HAP-1 (cell line): ENCODE measurements at regions not wholly inside any gene's neighbourhood (a gene's known extent, or its start where the extent isn't known, plus 50 kb on each side); places are given as distances from the start of the nearest gene placed in this dataset.
"Not testable (repeated sequence)": the region's sequence is repeated elsewhere in the genome, so short reads cannot be mapped to it uniquely, and the experiment has no call there.

Experiments used
- DNase-seq, 2 experiments: peaks; one replicate each; pipeline ENCODE4 v3.0.0-alpha.2; 2016 to 2020; ENCODE audit warnings: low spot score in 2 of 2
- H3K27me3 ChIP-seq: fragments of 250-450 bp; sonication (Bioruptor Pico); 2 replicates; pipeline ENCODE4 v1.5.1; 2020; ENCODE audit warnings: low read depth, mild to moderate bottlenecking, moderate library complexity
- H3K36me3 ChIP-seq: fragments of 250-450 bp; sonication (Bioruptor Pico); replicated peaks from 2 replicates; pipeline ENCODE4 v1.5.1; 2020; ENCODE audit warnings: mild to moderate bottlenecking
- H3K4me1 ChIP-seq: fragments of 250-450 bp; sonication (Bioruptor Pico); 2 replicates; pipeline ENCODE4 v1.5.1; 2020; ENCODE audit warnings: mild to moderate bottlenecking
- H3K4me3 ChIP-seq: fragments of 250-450 bp; sonication (Bioruptor Pico); 2 replicates; pipeline ENCODE4 v1.5.1; 2020; ENCODE audit warnings: mild to moderate bottlenecking, moderate library complexity
- H3K9me3 ChIP-seq: fragments of 250-450 bp; sonication (Bioruptor Pico); 2 replicates; pipeline ENCODE4 v1.5.1; 2020; ENCODE audit warnings: mild to moderate bottlenecking, moderate library complexity
- in situ Hi-C: fragments of 300-500 bp; cut with MboI; formaldehyde crosslinking; loops from 3 replicates; pipeline ENCODE4 v1.14.3; 2020; ENCODE audit warnings: low sequenced_read_pairs, inconsistent platforms, mixed read lengths

DNA sequence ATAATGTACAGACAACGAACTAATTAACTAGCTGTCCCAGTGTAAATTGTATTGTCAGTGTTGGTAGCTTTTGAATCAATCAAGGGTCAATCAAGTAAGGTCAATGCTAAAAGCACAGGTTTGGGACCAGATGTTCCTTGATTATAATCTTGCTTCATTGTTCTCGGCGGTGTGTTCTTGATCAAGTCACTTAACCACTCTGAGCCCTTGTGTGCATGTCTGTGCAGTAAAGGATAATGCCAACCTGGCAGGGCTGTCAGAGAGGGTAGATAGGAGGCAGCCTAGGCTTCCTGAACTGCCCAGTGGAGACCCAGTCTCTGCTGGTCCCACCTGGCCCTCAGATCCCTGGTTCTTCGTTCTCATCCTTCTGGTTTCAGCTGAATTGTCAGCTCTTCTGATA is 221.0 kb downstream of the EMX2 start:
- Histone ChIP-seq H3K27me3 (peaks cover 4% of the 10 kb centered on the region; the same call in 1 of the 2 replicates), H3K36me3 (no peaks in the 10 kb centered on the region), H3K4me3 (no peak overlapping the region), H3K9me3 (no peaks in the 10 kb centered on the region), H3K4me1 (no peaks in the 10 kb centered on the region)
- in situ Hi-C loops = no loop called here
- no peak for DNase-seq

DNA sequence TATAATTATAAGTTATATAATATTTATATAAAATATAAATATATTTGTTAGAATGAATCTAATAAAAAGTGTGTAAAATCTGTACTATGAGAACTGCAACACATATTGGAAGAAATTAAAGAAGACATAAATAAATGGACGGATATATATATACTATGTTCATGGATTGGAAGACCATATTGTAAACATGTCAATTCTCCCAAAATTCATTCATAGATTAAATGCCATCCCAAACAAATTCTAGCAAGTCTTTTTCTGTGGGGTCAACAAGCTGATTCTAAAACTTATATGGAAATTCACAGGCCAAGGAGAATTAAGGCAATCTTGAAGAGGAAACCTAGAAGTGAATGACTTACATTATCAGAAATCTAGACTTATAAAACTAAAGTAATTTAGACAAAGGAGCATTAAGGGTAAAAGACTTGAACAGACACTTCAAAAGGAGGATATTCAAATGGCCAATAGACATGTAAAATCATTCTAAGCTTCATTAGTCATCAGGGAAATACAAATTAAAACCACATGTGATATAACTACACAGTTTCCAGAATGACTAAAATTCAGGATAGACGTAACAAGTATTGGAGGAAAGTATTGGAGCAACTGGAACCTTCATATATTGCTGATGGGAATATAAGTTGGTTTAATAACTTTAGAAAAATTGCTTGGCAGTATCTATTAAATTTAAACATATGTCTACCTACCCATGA is 225.9 kb downstream of the EMX2 start:
- Histone ChIP-seq H3K27me3 (peaks cover 4% of the 10 kb centered on the region; the same call in 1 of the 2 replicates), H3K4me3 (no peak overlapping the region), H3K9me3 (no peaks in the 10 kb centered on the region), H3K4me1 (no peaks in the 10 kb centered on the region), H3K36me3 (no peaks in the 10 kb centered on the region)
- no peak for DNase-seq
- in situ Hi-C loops = no loop called here

DNA sequence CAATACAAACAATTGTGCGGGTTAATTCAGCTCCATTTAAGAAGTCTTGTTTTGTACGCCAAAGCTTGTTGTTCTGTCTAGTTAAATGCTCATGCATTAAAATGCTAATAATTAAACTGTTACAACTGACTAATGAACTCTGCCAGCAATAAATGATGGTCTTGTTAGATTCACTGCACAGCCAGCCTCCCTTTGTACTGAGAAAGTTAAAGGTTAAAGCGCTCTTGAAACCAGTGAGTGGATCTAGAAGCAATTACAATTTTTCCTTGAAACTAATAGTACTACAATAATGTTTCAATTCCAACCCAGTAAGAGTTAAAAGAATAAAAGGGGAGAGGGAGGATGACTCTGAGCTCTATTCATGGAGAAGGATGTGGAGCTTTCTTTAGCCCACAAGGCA is 233.0 kb downstream of the EMX2 start:
- no peak overlapping the region for H3K4me3 ChIP-seq
- no peaks in the 10 kb centered on the region for H3K27me3 ChIP-seq
- no peaks in the 10 kb centered on the region for H3K4me1 ChIP-seq
- H3K36me3 ChIP-seq = no peaks in the 10 kb centered on the region
- no peak for DNase-seq
- in situ Hi-C loops = no loop called here
- H3K9me3 ChIP-seq = no peaks in the 10 kb centered on the region

DNA sequence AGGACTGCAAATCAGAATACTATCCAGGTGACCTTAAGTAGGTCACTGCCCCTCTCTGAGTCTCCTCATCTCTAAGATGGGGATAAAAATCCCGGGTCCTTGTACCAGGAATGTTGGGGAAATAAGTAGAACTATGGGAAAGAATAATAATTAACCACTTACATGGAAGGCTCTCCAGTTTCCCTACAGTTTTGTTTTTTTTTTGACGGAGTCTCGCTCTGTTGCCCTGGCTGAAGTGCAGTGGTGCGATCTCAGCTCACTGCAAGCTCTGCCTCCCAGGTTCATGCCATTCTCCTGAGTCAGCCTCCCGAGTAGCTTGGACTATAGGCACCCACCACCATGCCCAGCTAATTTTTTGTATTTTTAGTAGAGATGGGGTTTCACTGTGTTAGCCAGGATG is 234.7 kb downstream of the EMX2 start:
- H3K27me3 ChIP-seq, H3K4me1 ChIP-seq: not testable (repeated sequence)

DNA sequence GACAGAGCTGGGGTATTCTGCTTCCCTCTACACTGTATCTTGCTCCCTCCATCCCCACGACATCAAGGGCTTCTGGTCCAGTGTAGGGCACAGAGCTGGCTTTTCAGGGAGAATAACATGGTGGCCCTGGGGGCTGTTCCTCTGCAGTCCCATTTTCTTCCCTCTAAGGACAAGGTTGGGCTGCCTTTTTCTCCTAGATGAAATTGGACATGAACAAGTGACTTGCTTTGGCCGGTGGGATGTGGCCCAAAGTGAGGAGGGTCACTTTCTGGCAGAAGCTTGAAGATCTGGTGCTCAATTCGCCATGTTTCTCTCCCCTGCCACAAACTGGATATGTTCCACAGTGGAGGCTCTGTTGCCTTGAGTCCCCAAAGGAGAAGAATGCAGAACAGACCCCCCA is 235.7 kb downstream of the EMX2 start:
- DNase-seq = no peak
- Histone ChIP-seq H3K4me3 (no peak overlapping the region), H3K4me1 (no peaks in the 10 kb centered on the region), H3K36me3 (no peaks in the 10 kb centered on the region), H3K27me3 (no peaks in the 10 kb centered on the region), H3K9me3 (no peaks in the 10 kb centered on the region)
- in situ Hi-C loops = no loop called here

More for the DNA sequence above, 234.7 kb downstream of the EMX2 start:
- H3K4me3 ChIP-seq, H3K36me3 ChIP-seq, H3K9me3 ChIP-seq, in situ Hi-C loops, DNase-seq: not testable (repeated sequence)

DNA sequence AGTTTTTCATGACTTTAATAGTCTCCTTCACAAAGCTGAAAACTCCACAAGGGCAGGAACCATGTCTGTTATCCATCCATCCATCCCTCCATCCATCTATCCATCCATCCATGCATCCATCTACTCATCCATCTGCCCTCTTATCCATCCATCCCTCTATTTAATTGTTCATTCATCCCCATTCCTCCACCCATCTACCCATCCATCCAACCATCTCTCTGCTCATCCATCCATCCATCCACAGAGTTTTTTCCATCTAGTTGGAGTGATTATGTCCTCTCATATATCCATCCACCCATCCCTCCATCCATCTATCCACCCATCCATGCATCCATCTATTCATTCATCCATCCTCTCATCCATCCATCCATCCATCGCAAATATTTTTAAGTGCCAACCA is 237.9 kb downstream of the EMX2 start:
- in situ Hi-C loops = no loop called here
- Histone ChIP-seq H3K36me3 (no peaks in the 10 kb centered on the region), H3K9me3 (no peaks in the 10 kb centered on the region), H3K4me1 (no peaks in the 10 kb centered on the region), H3K4me3 (no peak overlapping the region), H3K27me3 (no peaks in the 10 kb centered on the region)
- DNase-seq = no peak

DNA sequence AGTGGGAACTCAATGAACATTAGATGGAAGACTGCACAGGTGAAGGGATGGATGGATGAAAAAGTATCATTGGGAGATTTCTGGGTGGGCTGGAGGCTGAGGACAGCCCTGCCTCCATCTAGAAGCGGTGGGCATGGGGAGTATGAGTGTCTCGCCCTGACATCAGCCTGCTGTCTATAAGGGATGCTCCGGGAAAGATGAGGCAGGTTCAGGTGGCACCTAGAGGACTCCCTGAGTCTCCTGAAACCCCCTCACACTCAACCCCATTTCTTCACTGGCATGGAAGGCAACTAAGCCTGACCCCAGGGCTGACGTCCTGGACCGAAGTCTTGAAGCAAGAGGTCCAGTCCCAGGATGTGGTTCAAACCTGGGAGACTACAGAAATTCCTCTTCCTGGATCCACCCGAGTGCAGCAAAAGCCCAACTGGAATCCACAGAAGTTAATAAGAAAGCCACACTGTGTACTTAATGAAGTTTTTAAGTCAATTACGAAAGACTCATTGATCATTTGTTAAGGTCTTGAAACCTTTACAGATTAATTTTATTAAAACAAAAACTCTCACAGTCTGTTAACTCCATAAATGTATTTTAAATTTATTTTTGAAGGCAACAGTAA is 238.8 kb downstream of the EMX2 start:
- in situ Hi-C loops = no loop called here
- no peaks in the 10 kb centered on the region for H3K36me3 ChIP-seq

DNA sequence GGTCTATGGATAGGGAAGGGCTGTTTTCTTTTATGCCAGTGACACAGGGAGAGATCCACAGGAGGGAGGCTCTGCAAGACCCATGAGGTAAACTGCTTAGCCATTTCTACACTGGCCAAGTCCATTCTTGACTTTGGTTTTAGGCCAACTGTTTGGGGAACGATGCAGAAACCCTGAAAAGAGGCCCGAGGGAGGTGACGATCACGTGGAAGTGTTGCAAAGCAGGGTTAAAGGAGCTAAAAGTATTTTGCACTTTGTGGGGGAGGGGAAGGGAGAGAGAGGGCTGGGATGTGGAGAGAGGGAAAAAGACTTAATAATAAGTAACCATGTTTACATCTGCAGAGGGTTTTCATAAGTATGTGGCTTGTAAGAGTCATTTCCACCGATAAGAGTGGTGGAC is 239.7 kb downstream of the EMX2 start:
- DNase-seq = no peak
- in situ Hi-C loops = no loop called here
- Histone ChIP-seq H3K36me3 (no peaks in the 10 kb centered on the region), H3K4me1 (no peaks in the 10 kb centered on the region), H3K4me3 (no peak overlapping the region), H3K27me3 (no peaks in the 10 kb centered on the region), H3K9me3 (no peaks in the 10 kb centered on the region)

More for the DNA sequence above, 238.8 kb downstream of the EMX2 start:
- no peaks in the 10 kb centered on the region for H3K9me3 ChIP-seq
- no peak overlapping the region for H3K4me3 ChIP-seq
- H3K4me1 ChIP-seq = no peaks in the 10 kb centered on the region
- DNase-seq = no peak
- H3K27me3 ChIP-seq = no peaks in the 10 kb centered on the region

DNA sequence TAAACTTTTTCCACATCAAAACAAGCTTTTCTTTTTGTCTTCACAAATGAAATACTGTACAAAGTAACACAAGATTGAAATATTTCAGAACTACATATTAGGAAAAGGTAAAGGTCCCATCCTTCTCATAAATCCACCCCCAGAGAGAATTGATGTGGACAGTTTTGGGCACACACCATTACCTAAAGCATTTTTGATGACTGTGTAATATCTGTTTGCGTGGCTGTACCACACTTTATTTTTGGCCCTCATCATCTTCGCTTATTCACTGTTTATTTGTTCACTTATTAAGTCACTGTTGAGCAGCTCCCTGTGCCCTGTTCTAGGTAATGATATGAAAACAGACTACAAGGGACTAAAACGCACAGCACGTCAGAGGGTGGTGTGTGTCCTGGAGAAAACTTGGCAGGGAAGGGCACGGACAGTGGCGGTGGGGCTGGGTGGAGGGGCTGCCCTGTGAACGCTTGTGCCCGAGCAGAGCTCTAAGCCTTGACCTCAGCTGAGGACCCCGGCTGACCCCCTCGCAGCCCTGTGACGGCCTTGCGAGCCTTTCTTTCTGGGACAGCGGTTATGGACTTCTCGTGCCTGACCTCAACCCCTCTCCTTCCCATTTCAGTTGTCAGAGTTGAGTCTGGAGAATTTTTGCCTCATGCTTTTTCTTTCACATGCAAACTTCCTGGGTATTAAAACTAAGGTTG is 241.3 kb downstream of the EMX2 start:
- Histone ChIP-seq H3K27me3 (no peaks in the 10 kb centered on the region), H3K4me1 (no peaks in the 10 kb centered on the region), H3K4me3 (no peak overlapping the region), H3K36me3 (no peaks in the 10 kb centered on the region), H3K9me3 (no peaks in the 10 kb centered on the region)
- in situ Hi-C loops = no loop called here
- DNase-seq = no peak

DNA sequence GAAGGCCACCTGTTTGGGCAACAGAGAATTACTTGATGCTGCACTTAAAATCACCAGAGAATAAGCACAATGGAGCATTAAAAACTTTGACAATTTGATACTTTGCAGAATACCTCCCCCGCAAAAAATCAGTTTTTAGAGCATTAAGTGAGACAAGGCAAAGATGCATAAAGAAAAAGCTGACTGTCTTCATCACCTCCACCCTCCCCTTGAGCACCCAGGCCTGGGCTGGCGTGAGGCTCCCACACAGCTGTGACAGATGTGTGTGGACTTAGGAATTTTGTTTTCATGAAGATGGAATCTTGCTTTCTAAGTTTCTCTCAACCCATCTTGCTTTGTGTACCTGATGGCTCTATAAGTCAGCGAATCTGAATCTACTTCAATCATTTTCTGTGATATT is 242.2 kb downstream of the EMX2 start:
- DNase-seq = no peak
- Histone ChIP-seq H3K9me3 (no peaks in the 10 kb centered on the region), H3K36me3 (no peaks in the 10 kb centered on the region), H3K27me3 (no peaks in the 10 kb centered on the region), H3K4me1 (no peaks in the 10 kb centered on the region), H3K4me3 (no peak overlapping the region)
- in situ Hi-C loops = no loop called here

DNA sequence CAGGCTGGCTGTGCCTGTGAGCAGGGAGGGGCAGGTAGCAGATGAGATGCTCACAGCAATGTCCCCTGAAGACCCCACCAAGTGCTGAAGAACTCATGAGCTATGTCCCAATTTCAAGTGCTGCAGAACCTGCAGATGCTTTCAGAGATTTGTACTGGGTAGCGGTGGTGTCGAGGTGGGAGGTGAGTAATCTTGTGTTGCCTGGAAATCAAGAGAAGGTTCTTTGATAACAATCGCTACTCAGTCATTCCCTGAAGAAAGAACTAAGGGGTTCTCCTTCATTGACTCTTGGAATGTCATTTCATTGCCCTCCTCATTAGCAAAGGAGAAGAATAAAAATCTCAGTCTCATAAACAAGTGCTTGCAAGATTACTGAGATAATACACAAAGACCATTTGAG is 246.4 kb downstream of the EMX2 start:
- in situ Hi-C loops = no loop called here
- Histone ChIP-seq H3K9me3 (no peaks in the 10 kb centered on the region), H3K27me3 (no peaks in the 10 kb centered on the region), H3K4me3 (no peak overlapping the region), H3K4me1 (no peaks in the 10 kb centered on the region), H3K36me3 (no peaks in the 10 kb centered on the region)
- no peak for DNase-seq

DNA sequence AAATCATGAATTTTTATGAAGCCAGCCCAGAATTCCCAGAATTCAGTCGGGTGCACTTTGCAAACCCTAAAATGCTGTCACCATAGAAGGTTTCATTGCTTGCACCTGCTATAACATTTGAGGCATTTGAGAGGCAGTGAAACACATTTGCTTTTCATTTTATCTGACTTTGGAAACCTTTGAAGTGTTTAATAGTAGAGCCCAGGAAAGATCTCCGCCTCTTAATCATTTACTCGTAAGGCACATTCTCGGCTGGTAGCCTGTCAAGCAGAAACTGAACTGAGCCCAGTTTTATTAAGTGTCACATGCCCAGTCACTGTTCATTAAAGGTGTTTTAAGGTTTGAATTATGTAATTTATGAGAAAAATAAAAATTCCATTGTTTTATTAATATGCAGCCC is 247.6 kb downstream of the EMX2 start:
- no peak for DNase-seq
- Histone ChIP-seq H3K9me3 (no peaks in the 10 kb centered on the region), H3K27me3 (no peaks in the 10 kb centered on the region), H3K36me3 (no peaks in the 10 kb centered on the region), H3K4me1 (no peaks in the 10 kb centered on the region), H3K4me3 (no peak overlapping the region)
- in situ Hi-C loops = no loop called here

DNA sequence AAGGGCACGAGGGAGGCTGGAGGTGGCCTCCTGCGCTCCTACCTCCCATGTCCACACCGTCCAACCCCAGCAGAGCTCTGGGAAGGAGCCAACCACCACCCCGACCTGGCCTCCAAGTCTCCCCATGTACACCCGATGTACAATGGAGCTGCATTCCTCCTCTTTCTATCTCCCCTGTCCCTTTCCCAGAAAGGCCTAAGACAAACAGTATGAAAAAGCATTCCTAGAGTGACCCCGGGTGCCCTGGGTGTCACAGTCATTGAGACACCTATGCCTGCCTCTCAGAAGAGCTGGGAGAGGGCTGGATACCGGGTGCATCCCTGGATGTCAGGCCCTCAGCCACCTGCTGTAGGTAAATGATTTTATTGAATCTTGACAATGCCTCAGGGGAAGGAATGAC is 248.1 kb downstream of the EMX2 start:
- H3K36me3 ChIP-seq = no peaks in the 10 kb centered on the region
- no peak overlapping the region for H3K4me3 ChIP-seq
- H3K27me3 ChIP-seq = no peaks in the 10 kb centered on the region
- no peaks in the 10 kb centered on the region for H3K9me3 ChIP-seq
- DNase-seq = no peak
- in situ Hi-C loops = no loop called here
- no peaks in the 10 kb centered on the region for H3K4me1 ChIP-seq

DNA sequence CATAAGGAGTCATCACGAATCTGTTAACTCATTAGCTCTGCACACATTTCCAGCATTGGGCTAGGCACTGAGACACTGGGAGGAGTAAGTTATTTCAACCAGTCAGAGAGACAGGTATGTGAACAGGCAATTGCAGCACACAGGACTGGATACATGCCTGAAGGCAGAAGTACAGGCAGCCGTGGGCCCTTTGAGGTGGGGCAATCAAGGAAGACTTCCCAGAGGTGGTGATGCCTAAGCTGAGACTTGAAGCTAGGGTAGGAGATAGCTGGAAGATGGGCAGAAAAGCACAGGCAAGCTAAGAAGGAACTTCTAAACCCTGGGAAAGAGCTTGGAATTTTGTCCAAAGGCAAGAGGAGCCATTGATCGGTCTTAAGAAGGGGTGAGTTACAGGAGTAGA is 249.7 kb downstream of the EMX2 start:
- Histone ChIP-seq H3K4me1 (no peaks in the 10 kb centered on the region), H3K4me3 (no peak overlapping the region), H3K36me3 (no peaks in the 10 kb centered on the region), H3K27me3 (no peaks in the 10 kb centered on the region), H3K9me3 (no peaks in the 10 kb centered on the region)
- in situ Hi-C loops = no loop called here
- DNase-seq = no peak
